Limb (tissue), 2 donors: ENCODE measurements at regions not wholly inside any gene's neighbourhood (a gene's known extent, or its start where the extent isn't known, plus 50 kb on each side); places are given as distances from the start of the nearest gene placed in this dataset.

Source experiments
- DNase-seq, 2 donors: peaks; one replicate each; pipeline ENCODE4 v3.0.0-alpha.2; 2016; ENCODE audit errors: extremely low spot score in 2 of 2

DNA sequence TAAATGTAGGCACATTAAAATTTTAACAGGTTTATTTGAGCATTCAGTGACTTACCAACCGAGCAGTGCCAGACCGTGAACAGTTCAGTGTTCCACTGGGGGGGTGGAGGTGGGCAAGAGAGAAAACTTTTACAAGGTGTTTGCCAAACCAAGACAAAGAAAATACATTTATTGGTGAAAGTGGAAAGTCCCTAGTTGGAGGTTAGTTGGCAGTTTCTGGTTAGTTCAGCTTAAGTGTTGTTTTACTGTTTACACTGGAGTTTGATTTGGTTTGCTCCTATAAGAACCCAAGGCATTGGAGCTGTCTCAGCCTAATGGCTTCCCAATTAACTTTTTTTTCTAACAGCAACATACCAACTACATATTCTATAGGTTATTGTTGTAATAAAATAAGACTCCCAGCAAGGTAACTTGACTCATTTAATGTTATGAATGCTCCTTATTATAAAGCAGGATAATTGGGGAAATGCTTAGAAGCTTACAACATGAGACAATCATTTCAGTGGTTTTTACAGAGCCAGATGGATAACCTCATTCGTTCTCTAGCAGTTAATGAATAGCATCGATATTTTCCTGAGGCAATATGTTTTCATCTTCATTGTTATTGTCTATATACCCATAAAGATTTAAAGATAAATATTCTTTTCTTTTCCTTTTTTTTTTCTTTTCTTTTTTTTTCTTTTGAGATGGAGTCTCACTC lies 115.8 kb downstream of the ETNK1 start:
- DNase-seq: no peak

DNA sequence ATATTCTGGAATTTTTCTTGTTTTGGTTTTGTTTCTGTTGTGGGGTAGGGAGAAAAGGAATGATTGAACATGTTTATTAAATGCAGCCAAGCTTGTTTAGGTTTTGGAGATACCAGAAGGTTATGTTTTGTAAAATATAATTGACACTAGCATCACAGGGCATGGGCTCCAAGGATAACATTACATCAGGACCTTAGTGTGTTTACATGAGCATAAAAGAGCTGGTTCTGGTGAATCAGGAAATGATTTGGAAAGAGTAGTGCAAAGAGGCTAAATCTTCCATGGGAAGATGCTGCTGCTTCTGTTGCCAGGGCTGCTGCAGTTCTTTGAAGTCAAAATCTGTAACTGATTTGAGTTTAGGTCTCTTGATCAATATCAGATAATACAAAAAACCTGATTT lies 118.7 kb downstream of the ETNK1 start:
- no peak for DNase-seq

DNA sequence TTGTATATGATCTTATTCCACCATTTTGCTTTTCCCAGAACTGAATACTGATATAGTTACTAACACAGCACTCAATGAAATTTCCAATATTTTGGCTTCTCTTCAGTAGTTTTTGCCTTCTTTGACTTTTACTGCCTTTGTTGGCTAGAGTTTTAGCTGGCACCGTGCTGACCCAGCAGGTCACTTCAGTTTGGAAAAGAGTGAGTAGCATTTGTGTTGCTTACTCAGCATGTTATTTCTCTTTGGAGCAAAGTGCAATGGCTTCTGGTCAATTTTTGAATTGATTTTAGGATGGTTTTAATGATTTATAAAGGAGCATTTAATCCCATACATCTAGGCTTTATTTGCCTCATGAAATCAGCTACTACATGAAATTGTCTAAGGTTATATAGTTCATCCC lies 119.2 kb downstream of the ETNK1 start:
- no peak for DNase-seq

DNA sequence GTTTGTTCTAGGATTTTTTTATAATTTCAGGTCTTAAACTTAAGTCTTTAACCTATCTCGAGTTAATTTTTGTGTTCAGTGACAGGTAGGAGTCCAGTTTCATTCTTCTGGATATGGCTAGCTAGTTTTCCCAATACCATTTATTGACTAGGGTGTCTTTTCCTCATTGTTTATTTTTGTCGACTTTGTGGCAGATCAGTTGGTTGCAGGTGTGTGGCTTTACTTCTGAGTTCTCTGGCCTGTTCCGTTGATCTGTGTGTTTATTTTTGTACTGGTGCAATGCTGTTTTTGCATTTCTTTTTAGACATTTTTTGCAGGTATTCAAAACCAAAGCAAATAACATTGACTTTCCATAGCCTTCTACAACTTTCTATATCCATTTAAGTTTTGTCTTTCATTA lies 121.7 kb downstream of the ETNK1 start:
- no peak for DNase-seq

DNA sequence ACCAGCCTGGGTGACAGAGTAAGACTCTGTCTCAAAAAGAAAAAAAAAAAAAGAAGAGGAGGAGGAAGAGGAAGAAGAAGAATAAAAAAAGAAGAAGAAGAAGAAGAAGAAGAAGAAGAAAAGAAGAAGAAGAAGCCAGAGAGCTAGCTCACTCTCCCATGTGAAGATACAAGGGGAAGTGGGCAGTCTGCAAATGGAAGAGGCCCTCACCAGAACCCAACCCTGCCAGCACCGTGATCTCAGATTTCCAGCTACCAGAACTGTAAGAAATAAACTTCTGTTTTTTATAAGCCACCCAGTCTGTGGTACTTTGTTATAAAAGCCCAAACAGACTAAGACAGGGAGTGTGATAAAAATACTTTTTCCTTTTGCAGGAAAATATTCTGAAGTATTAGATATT lies 130.7 kb downstream of the ETNK1 start:
- no peak for DNase-seq

DNA sequence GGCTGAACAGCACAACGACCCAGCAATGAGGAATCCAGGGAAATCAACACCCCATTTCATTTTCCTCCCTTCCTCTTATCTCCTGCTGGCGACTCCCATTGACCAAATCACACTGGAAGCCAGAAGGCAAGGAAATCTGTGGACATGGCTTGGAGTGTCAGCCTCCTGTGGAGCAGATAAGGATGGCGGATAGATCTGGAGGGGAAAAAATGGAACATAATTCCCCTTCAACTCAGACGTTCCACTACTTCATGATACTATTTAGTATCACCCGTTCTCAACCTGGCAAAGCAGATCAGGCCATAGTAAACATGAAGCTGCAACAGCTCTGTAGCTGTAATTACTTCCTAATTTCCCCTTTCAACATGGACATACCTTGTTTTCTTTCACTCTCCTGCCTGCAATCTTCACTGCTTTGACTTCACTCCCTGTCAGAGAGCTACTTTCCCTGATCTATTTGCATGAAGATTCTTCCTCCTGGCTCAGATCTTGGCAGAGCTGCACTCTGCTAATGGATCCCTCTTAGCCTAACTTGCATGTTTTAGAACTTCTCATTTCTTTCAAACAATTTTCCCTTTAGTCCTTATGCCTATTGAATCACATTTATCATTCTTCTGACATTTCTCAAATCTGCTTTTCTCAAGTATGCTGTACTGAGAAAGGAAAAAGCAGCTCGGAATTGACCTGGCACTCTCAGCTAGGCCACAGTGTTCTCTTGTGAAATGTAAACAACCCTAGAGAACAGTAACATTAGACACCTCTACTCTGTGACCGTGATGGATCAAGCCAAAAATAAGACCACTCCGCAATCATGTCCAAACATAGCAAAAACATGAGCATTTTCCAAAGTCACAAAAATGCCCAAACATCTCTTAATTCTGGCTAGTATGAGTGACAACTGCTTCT lies 135.1 kb downstream of the ETNK1 start:
- no peak for DNase-seq

DNA sequence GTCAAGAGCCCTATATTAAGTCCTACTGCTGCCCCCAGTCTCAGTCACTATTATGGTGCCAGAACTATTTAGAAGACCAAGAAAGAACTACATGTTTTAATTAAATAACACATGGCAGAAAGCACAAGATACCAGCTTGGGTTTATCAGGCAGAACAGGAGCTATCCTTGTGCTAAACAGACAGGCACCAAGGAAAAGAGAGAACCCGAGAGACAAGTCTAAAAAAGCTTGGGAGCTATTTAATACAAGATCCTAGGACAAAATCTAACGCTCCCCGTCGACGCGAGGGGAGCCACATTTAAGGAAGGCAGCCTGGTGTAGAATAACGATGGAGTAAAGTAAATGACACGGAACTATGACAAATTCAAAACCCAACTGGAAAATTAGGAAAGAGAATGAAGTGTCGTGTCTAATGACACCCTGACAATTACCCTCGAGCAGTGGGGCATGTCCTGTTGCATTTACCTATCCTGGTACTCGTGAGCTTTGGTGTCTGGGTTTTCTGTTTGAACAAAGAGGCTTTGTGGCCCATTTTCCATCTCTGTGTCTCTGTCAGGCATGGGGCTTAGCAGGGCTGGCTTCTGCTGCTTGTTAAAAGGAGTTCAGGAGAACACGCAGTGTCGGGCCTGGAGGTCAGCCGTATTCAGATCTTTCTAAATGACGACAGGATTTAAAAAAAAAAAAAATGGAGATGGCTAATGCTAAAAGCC lies 140.6 kb downstream of the ETNK1 start:
- no peak for DNase-seq

DNA sequence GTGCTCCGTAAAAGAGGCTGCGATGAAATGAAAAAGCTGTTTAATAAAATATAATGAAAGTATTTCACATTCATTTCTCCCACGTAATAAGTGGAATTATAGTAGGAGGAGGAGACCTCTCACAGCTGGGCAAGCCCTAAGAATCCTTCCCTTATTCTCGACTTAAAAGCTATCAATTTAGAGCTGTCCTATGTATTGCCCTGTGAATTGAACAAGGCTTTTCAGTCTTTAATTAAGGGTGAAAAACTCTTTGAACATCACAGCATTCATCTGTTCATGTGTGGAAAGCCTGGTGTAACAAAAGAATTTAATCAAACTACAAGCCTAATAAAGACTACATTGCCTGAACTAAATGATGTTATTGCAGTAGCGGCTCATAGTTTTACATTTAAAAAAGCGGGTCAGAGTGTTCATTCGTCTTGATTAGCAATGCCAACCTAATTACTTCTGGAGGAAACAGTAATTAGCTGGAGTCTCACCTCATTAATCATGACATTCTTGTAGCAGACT lies 142.0 kb downstream of the ETNK1 start:
- DNase-seq: no peak

DNA sequence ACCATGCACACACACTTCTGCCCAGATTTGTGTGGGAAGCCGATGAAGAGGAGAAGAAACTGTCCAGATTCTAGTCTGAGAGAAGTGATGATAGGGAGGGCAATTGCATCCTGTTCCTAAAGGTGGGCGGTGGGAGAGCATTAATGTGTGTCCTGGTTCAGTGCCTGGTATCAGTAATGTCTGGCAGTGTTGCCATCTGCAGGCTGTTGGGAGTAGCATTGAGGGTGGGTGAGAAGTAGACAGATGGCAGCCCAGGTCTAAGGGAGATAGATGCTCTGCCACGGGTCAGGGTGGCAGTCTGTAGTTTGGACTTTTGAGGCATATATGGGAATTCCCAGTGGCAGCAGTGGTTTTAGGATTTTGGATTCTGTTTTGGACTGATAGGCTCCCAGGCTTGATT lies 156.4 kb downstream of the ETNK1 start:
- no peak for DNase-seq

DNA sequence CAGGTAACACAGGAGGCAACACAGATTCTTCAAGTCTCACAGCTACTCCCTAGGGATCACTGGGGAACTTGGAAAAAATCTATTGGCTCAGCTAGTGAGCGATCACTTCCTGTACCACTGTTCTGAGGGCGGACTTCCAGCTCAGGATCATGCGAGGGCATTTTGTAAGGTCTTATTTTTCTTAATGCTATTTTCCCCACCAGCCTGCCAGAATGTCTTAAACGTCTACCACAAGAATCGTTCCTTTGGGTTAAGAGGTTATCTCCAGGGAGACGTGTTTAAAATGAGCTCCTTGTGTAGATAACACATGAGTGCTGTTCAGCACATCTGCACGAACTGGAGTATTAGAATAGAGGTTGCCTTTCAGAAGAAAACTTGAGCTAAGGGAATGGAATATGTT lies 162.6 kb downstream of the ETNK1 start:
- DNase-seq: peak in 1 of 2 donors; percentile 17

DNA sequence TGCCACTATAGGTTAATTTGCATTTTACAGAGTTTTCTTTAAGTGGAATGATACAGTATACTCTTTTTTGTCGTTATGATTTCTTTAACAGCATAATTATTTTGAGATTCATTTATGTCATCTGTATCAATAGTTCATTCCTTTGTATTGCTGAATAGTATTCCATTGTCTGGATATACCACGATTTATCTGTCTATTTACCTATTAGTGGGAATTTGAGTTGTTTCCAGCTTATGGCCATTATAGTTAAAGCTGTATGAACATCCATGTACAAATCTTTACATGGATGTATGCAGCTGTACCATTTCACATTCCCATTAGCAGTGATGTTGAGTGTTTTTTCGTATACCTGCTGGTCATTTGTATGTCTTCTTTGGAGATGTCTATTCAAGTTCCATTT lies 163.9 kb downstream of the ETNK1 start:
- DNase-seq: no peak

DNA sequence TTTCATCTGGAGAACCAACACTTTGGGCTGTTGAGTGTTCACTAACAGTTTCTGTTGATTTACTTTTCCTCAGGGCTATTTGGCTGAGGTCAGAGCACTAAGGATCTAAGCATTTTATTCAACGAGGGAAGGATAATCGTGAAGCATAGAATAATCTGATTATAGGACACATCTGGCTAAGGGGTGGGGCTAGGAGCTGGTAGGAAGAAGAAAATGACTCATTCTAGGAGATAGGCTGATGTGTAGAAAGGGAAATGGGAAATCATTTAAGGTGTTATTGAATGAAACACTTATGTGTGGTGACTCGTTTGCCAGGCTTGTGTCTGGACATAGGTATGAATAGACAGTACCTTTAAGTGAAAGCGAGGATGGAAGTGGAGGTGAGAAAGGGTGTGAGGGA lies 167.2 kb downstream of the ETNK1 start:
- no peak for DNase-seq

DNA sequence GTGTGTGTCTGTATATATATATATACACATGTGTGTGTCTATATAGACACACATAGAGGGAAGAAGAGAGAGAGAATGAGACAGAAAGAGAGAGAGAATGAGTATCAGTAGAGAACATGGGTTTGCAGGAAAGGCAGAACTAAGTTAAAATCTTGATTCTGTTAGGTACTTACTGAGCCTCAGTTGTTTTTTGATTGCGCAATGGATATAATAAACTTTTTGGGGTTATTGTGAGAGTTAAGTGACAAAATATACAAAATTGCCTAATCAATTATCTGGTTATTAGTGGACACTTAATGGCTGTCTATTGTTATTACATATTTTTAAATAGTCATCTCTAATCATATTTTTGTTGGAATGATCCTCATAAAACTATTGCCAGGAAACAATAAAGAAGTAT lies 169.0 kb downstream of the ETNK1 start:
- no peak for DNase-seq

DNA sequence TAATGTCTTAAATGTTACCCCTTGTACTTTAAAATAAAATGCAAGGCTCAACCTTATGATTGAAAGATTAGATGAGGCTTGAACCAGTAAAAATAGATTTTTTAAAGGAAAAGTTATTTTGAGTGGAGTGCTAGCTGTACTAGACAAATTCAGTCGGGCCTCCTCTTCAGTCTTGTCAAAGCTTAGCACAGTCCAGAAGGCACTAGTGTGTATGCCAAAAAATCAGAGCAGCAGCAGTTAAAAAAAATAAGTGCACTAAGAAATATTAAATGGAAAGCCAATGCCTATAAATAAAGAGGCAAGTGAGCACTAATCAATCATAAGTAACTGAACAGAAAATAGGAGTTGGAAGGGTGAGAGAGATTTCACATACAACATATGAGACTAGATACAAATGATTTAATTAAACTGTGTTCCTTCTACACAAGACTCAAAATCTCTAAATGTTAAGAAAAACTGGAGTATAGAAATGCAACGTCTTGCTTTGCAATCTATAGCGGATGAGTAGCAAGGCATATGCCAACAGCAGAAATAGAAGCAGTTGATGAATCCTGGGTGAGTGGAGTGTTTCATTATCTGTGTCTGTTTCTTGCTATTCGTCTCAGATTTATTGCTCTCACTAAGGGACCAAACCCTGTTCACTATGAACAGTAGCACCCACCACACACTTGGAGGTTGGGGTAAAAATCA lies 172.1 kb downstream of the ETNK1 start:
- no peak for DNase-seq

DNA sequence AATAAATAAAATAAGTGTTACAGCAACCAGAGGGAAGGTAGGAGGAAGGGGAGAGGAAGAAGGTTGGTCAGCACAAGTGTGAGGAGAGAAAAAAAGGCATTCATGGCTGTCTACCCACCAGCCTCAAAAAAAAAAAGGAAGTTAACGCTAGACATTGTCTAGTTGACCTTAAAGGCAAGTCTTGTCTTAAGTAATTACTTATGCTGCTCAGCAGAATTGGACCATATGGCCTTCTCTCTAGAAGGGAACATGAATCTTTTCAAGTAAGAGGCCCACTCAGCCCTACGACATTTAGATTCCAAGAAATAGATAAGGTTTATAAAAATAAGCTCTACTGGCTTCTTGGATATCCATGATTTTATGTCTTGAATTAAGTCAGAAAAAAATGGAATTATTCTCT lies 172.7 kb downstream of the ETNK1 start:
- no peak for DNase-seq

DNA sequence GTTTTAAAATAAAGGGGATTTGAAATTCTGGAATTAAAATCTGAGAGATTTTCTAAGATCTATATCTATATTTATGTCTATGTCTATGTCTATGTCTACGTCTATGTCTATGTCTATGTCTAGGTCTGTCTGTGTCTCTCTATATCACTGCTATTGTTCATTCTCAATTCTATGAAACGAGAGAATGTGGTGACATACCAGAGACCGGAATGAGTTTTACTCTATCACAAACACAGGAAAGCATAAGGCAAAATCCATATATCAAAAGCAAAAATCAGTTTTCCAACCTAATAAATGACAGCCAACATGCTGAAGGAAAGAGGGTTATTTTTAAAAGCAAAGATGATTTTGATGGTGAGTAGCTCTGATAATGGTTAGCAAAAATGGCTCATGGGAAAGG lies 173.1 kb downstream of the ETNK1 start:
- no peak for DNase-seq

DNA sequence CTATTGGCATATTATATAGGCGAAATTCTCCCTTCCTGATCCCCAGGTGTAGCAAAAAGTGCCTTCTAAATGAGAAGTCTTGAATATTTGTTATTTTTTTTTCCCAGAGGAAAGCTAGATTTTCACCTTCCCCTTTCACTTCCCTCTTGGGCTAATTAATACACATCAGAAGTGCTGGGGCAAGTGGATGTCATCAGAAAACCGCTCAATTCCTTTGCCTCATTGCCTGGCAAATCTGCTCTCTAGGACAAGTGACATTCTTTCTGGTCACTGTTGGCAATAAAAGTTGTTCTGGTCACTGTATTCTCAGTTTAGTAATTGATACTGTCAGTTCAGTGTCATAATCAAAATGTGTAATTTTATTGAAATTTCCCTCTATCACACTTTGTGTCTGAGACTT lies 174.5 kb downstream of the ETNK1 start:
- DNase-seq: no peak

DNA sequence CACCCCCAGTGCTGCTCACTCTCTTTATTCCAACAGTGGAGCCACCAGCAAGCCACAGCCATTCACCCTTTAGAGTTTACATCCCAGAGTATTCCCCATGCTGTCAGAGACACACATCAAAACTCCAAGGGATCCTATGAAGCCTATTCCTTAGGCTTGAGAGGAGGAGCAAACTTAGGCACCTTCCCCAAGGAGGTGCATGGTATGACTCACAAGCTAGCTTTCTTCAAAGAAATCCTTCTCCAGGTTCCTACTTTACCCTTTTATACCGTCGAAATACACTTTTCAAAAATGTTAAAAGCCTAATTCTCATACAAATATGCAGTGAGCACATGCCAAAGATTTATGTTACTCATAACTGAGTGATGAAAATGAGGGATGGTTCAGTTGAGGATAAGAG lies 175.4 kb downstream of the ETNK1 start:
- DNase-seq: no peak

DNA sequence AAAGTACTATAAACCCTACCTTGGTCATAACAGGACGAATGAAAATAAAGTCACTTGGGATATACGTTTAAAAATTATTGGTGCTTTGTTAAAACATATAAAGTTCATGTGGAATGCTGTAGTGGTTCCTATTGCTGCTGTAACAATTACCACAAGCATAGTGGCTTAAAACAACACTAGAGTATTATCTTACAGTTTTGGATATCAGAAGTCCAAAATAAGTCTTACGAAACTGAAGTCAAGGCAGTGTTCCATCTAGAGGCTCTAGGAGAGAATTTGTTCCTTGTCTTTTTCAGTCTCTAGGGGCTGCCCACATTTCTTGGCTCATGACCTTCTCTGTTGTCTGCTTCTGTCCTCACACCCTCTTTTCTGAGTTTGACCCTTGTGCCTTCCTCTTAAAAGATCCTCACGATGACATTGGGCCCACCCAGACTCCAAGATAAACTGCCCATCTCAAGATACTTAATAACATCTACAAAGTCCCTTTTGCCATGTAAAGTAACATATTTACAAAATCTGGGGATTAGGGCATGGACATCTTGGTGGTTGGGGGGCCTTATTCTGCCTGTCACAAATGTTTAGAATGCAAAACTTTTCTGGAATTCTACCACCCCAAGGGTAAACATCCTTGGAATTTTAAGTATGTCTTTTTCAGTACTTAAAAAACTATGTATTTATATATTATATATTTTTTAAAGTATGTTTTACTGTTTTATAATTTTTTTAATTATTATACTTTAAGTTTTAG lies 178.1 kb downstream of the ETNK1 start:
- no peak for DNase-seq

DNA sequence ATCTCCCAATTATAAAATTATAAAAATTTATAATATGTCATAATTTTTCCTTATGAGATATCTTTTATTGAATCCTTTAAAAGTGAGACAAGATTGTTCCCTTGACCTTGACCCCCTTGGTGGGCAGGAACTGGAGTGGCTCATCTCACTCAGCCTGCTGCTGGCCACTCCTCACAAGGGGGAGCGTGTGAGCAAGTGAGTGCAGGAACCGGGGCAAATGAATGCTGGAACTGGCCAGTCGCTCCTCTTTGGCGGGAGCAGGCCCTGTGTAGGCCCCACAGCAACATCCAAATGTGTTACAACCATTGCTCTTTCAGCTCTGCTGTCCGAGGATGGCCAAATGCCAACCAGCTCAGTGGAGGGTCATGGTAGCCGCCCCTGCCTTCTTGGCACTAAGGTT lies 178.8 kb downstream of the ETNK1 start:
- DNase-seq: no peak

DNA sequence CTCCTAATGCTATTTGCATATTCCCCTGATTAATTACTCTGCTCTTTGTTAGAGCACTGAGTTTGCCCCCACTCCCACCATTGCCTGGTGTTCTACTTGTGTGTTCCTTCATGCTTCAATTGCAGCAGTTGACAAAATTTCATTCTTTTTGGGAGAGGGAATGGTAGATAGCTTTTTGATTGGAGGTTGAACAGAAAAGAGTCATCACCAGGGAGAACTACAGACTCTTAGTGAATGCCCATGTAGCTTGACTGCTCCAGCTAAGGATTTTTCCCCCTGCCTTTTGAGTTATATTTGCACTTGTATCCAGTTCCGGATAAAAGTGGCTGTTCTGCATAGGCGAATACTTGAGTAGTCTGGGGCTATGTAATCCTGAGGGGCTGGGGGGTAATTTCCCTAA lies 183.9 kb downstream of the ETNK1 start:
- DNase-seq: no peak
